ENCODE measurements at regions not wholly inside any gene's neighbourhood (a gene's known extent, or its start where the extent isn't known, plus 50 kb on each side); places are given as distances from the start of the nearest gene placed in this dataset.

- Histone ChIP-seq H3K9me3 (replicated peaks; ENCODE audit: insufficient read depth, low read length) (no peaks in the 10 kb centered on the region), H4K20me1 (ENCODE audit: insufficient read depth, low read length) (no peaks in the 10 kb centered on the region), H3F3A (ENCODE audit: insufficient read depth, low read length) (no peaks in the 10 kb centered on the region), H3K9ac (ENCODE audit: low read length) (no peak overlapping the region), H3K36me3 (replicated peaks; ENCODE audit: insufficient read depth, low read length) (no peaks in the 10 kb centered on the region), H3K4me1 (ENCODE audit: low read length) (no peaks in the 10 kb centered on the region), H3K27me3 (replicated peaks; ENCODE audit: insufficient read depth, low read length) (no peaks in the 10 kb centered on the region), H3K79me2 (ENCODE audit: low read length) (no peaks in the 10 kb centered on the region), H2AFZ (ENCODE audit: low read length) (no peak overlapping the region), H3K9me2 (replicated peaks; ENCODE audit: insufficient read depth, low read length) (no peaks in the 10 kb centered on the region), H3K4me2 (ENCODE audit: low read depth, low read length) (no peak overlapping the region), H3K27ac (ENCODE audit: low read length) (no peak overlapping the region), H3K4me3 (ENCODE audit: low read length) (no peak overlapping the region)
- no peak for TF ChIP-seq CTCF (IDR thresholded peaks at IDR 0.05; ENCODE audit: low read length)
- TF ChIP-seq EZH2phosphoT487 (IDR thresholded peaks at IDR 0.05; ENCODE audit: low read length): no peak
- no peak for TF ChIP-seq EZH2 (optimal IDR thresholded peaks at IDR 0.05; ENCODE audit: low read depth, low read length)
- DNase-seq: no peak
Observed at GRCh38 chr4:125682730-125683129, 368.0 kb downstream of the FAT4 start.

DNA sequence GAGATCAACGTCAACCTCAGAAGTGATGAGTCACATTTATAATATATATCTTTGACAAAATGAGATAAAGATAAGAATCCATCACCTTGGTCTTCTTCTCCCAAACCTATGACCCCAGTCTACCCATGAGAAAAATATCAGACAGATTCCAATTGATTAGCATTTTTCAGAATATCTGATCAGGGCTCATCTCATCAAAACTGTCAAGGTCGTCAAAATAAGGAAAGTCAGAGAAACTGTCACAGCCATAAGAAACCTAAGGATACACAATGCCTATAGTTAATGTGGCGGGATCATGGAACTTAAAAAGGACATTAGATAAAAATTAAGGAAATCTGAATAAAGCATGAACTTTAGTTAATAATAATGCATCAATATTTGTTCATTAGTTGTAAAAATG, 374.1 kb downstream of the FAT4 start:
- Histone ChIP-seq H3K27me3 (replicated peaks; ENCODE audit: insufficient read depth, low read length) (no peaks in the 10 kb centered on the region), H3K9ac (ENCODE audit: low read length) (no peak overlapping the region), H3K9me3 (replicated peaks; ENCODE audit: insufficient read depth, low read length) (no peaks in the 10 kb centered on the region), H3K79me2 (ENCODE audit: low read length) (no peaks in the 10 kb centered on the region), H3K4me3 (ENCODE audit: low read length) (no peak overlapping the region), H3F3A (ENCODE audit: insufficient read depth, low read length) (no peaks in the 10 kb centered on the region), H2AFZ (ENCODE audit: low read length) (no peak overlapping the region), H3K9me2 (replicated peaks; ENCODE audit: insufficient read depth, low read length) (no peaks in the 10 kb centered on the region), H3K4me1 (ENCODE audit: low read length) (no peaks in the 10 kb centered on the region), H4K20me1 (ENCODE audit: insufficient read depth, low read length) (no peaks in the 10 kb centered on the region), H3K27ac (ENCODE audit: low read length) (no peak overlapping the region), H3K4me2 (ENCODE audit: low read depth, low read length) (no peak overlapping the region), H3K36me3 (replicated peaks; ENCODE audit: insufficient read depth, low read length) (no peaks in the 10 kb centered on the region)
- no peak for DNase-seq
- TF ChIP-seq EZH2 (optimal IDR thresholded peaks at IDR 0.05; ENCODE audit: low read depth, low read length): no peak
- TF ChIP-seq CTCF (IDR thresholded peaks at IDR 0.05; ENCODE audit: low read length): no peak
- TF ChIP-seq EZH2phosphoT487 (IDR thresholded peaks at IDR 0.05; ENCODE audit: low read length): no peak

GRCh38 chr4:125689805-125690204, 375.1 kb downstream of the FAT4 start:
- Histone ChIP-seq H3K9me3 (replicated peaks; ENCODE audit: insufficient read depth, low read length) (no peaks in the 10 kb centered on the region), H3K4me2 (ENCODE audit: low read depth, low read length) (no peak overlapping the region), H3K4me3 (ENCODE audit: low read length) (no peak overlapping the region), H3K9me2 (replicated peaks; ENCODE audit: insufficient read depth, low read length) (no peaks in the 10 kb centered on the region), H3K9ac (ENCODE audit: low read length) (no peak overlapping the region), H4K20me1 (ENCODE audit: insufficient read depth, low read length) (no peaks in the 10 kb centered on the region), H3K27ac (ENCODE audit: low read length) (no peak overlapping the region), H3K36me3 (replicated peaks; ENCODE audit: insufficient read depth, low read length) (no peaks in the 10 kb centered on the region), H3K4me1 (ENCODE audit: low read length) (no peaks in the 10 kb centered on the region), H2AFZ (ENCODE audit: low read length) (no peak overlapping the region), H3F3A (ENCODE audit: insufficient read depth, low read length) (no peaks in the 10 kb centered on the region), H3K79me2 (ENCODE audit: low read length) (no peaks in the 10 kb centered on the region), H3K27me3 (replicated peaks; ENCODE audit: insufficient read depth, low read length) (no peaks in the 10 kb centered on the region)
- TF ChIP-seq CTCF (IDR thresholded peaks at IDR 0.05; ENCODE audit: low read length): no peak
- no peak for TF ChIP-seq EZH2phosphoT487 (IDR thresholded peaks at IDR 0.05; ENCODE audit: low read length)
- TF ChIP-seq EZH2 (optimal IDR thresholded peaks at IDR 0.05; ENCODE audit: low read depth, low read length): no peak
- DNase-seq: no peak
